ENCODE measurements at regions not wholly inside any gene's neighbourhood (a gene's known extent, or its start where the extent isn't known, plus 50 kb on each side); places are given as distances from the start of the nearest gene placed in this dataset.
"Not testable (repeated sequence)": the region's sequence is repeated elsewhere in the genome, so short reads cannot be mapped to it uniquely, and the experiment has no call there.

DNA sequence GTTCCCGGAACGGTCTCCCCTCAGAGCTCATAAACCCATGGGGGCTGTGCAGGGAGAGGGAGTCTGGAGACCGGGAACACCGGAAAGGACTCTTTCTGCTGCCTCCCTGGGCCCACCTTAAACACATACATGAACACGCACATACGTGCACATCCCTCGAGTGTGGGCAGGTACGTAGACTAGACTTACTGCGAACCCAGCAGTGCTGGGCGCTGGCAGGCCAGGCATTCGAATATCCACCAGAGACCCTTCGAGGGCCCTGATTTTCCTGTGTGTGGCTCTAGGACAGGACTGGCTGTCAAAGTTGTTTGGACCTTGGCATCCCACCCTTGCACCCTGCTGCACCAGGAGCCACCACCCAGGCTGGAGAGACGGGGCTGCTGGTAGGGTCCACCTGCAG, 102.7 kb downstream of the PLXNA1 start:
- H3K4me1 Mint-ChIP-seq: no peaks in the 10 kb centered on the region
- ChIA-PET CTCF (interaction anchor here (0.8 kb wide), 1 partner anchor 14 kb away, joined by 3 read pairs; no protein-coding TSS in a partner anchor), POLR2A (no interaction called here)
- H3K9me3 Mint-ChIP-seq (ENCODE audit: low read depth): no peaks in the 10 kb centered on the region
- H3K4me3 Mint-ChIP-seq: no peak overlapping the region
- intact Hi-C loops (cut with DNase I, micrococcal nuclease): no loop called here
- no peaks in the 10 kb centered on the region for H3K27me3 Mint-ChIP-seq
- no peak for DNase-seq
- no peak overlapping the region for H3K27ac Mint-ChIP-seq
- no peak for ATAC-seq
- H3K36me3 Mint-ChIP-seq (ENCODE audit: low read depth): no peaks in the 10 kb centered on the region

DNA sequence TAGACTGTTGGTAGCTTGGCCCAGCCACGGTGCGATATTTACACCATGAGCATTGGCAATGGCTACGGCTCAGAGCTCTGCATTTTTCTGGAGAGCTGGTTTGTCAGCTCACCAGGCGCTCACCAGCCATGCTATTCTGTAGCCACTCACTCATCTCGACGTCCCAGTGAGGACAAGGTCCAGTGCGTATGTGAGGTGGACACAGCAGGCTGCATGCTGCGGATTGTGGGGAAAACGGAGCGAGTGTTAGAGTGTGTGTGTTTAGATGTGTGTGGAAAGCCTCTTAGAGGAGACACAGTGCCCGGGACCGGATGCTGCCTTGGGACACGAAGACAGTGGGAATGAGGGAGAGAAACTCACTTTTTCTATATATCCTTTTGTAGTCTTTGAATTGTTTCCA, 103.7 kb downstream of the PLXNA1 start:
- POLR2A ChIA-PET; H3K27ac Mint-ChIP-seq; H3K4me3 Mint-ChIP-seq; H3K36me3 Mint-ChIP-seq (ENCODE audit: low read depth); H3K9me3 Mint-ChIP-seq (ENCODE audit: low read depth); H3K27me3 Mint-ChIP-seq; DNase-seq; intact Hi-C loops (cut with DNase I, micrococcal nuclease); ATAC-seq; H3K4me1 Mint-ChIP-seq; CTCF ChIA-PET: not testable (repeated sequence)

DNA sequence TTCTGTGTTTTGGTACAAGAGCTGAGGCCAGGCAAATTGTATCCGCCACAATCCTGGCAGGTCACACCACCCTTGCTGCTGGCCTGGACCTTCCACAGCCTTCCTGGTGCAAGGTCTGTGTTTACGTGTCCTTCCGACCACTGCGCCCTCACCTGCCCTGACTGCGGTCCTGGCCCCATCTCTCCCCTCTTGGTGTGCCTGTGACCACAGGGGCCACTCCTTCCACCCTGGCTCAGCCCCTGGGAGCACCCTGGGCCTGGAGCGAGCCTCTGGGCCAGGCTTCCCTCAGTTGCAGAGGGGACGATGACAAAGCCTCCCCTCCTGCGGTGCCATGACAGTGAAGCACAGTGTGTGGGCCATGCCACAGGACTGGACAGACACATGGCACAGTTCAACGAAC, 104.5 kb downstream of the PLXNA1 start:
- DNase-seq (no peak), ATAC-seq (no peak)
- CTCF ChIA-PET: no interaction called here
- Mint-ChIP-seq H3K4me1 (no peaks in the 10 kb centered on the region), H3K27me3 (no peaks in the 10 kb centered on the region), H3K36me3 (ENCODE audit: low read depth) (no peaks in the 10 kb centered on the region), H3K9me3 (ENCODE audit: low read depth) (no peaks in the 10 kb centered on the region), H3K4me3 (no peak overlapping the region), H3K27ac (no peak overlapping the region)
- intact Hi-C loops (cut with DNase I, micrococcal nuclease): no loop called here
- POLR2A ChIA-PET: no interaction called here

DNA sequence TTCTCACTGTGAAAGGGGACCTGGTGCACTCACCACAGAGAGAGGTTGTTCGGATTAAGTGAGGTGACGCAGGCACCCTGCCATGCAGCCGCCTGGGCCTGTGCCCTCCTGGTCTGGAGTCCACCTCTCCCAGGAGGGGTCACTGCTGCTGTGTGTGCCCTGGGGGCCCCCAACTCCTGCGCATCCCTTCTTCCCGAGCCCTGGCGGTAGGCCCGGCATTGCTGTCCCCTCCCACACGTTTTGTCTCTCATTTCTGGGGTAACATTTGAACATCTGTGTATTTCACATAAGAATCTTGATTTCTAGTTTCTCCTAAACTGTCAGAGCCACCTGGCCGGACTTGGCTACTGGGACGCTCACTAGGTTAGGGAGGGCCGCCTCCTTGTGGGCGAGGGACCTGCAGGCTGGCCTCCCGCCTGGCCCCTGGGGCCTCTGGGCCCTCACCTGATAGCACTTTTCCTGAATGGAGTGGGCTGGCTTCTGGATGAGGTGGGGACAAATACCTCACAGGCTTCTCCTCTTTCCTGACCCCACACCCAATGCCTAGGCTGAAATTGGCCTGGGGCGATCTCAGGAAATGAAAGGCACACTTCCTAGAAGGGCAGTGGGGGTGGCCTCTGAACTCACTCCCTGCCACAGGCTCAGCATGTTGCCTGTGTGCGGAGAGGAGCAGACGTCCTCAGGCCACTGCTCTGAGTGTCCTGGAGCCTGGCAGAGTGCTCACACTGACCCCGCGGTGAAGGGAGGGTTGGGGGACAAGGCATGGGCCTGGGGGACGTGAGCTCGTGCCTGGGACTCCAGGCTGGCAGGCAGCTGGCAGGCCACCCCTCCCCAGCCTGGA, 104.2 kb upstream of the PRR23E start:
- Mint-ChIP-seq H3K4me1 (no peaks in the 10 kb centered on the region), H3K27me3 (no peaks in the 10 kb centered on the region), H3K27ac (no peak overlapping the region), H3K9me3 (ENCODE audit: low read depth) (no peaks in the 10 kb centered on the region), H3K4me3 (no peak overlapping the region), H3K36me3 (ENCODE audit: low read depth) (no peaks in the 10 kb centered on the region)
- ChIA-PET POLR2A (no interaction called here), CTCF (no interaction called here)
- DNase-seq (no peak), ATAC-seq (no peak)
- intact Hi-C loops (cut with DNase I, micrococcal nuclease): no loop called here

DNA sequence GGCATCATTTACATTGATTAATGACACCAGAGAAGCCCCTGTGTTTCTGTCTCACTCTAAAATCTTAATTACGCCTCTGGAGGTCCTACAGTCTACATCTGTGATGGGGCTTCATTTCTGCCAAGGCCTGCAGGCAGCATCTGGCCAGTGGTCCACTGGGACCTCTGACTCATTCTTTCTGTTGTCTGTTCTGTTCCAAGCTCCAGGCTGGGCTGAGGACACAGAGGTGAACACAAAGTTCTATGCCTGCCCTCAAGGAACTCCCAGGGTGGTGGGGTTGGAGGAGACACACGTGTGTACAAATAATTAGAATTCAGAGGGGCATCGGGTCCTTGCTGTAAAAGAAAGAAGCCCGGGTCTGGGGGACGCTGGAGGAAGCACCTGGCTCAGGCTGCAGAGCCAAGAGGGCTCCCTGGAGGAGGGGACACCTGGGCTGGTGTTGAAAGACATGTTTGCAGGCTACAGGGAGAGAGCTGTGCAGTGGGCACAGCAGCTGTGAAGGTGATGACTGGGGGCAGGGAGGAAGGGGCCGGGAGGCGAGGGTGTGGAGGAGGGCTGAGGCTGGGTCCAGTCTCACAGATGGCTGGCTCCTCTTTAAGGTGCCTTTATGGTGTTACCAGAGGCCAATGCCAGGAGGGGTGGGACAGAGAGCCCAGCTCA, 103.3 kb upstream of the PRR23E start:
- ChIA-PET CTCF (no interaction called here), POLR2A (no interaction called here)
- H3K27ac Mint-ChIP-seq: no peak overlapping the region
- intact Hi-C loops (cut with DNase I, micrococcal nuclease): no loop called here
- H3K36me3 Mint-ChIP-seq (ENCODE audit: low read depth): no peaks in the 10 kb centered on the region
- H3K27me3 Mint-ChIP-seq: no peaks in the 10 kb centered on the region
- H3K4me1 Mint-ChIP-seq: no peaks in the 10 kb centered on the region
- DNase-seq (no peak), ATAC-seq (no peak)
- no peaks in the 10 kb centered on the region for H3K9me3 Mint-ChIP-seq (ENCODE audit: low read depth)
- no peak overlapping the region for H3K4me3 Mint-ChIP-seq

DNA sequence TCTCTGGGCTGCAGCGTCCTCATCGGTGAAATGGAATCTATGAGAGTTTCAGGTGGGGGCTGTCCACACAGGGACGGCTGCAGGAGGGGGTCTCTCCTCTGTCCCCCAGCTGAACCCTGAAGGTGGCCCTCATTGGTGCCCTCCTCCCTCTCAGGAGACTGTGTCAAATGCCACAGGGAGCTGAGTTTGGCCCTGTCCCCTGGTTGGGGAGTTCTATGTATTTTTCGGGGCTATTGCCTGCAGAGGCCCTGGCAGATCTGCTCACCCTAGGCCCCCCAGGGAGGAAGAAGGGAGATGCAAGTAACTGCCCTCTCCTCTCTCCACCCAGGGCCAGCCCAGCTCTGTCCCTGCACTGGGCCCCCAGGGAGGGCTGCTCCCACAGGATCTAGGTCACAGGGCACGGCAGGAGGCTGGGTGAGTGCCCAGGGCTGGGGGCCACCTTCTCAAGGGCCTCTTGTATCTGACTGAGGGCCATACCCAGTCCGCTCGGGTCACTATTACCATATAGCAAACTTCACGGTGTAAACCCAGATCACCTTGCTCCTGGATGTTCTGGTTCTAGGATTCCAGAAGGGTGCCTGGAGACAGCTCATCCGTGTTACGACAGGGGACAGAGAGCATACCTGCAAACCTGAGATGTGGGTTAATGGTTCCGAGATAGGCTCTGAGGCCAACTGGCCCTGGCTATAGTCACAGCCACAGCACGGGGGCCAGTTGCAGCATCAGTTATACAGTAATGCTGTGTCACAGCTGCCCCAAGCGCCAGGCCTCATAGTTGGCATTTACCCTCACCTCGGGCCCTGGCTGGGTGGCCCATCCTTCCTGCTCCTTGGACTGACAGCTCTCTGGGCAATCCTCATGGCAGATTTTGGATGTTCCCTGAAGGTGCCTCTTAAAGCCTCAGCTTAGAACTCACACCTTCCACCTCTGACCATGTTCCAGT, 102.4 kb upstream of the PRR23E start:
- DNase-seq (no peak), ATAC-seq (no peak)
- H3K27me3 Mint-ChIP-seq: no peaks in the 10 kb centered on the region
- ChIA-PET POLR2A (no interaction called here), CTCF (no interaction called here)
- H3K9me3 Mint-ChIP-seq (ENCODE audit: low read depth): no peaks in the 10 kb centered on the region
- no peak overlapping the region for H3K4me3 Mint-ChIP-seq
- no peaks in the 10 kb centered on the region for H3K36me3 Mint-ChIP-seq (ENCODE audit: low read depth)
- intact Hi-C loops (cut with DNase I, micrococcal nuclease): no loop called here
- no peaks in the 10 kb centered on the region for H3K4me1 Mint-ChIP-seq
- H3K27ac Mint-ChIP-seq: no peak overlapping the region

DNA sequence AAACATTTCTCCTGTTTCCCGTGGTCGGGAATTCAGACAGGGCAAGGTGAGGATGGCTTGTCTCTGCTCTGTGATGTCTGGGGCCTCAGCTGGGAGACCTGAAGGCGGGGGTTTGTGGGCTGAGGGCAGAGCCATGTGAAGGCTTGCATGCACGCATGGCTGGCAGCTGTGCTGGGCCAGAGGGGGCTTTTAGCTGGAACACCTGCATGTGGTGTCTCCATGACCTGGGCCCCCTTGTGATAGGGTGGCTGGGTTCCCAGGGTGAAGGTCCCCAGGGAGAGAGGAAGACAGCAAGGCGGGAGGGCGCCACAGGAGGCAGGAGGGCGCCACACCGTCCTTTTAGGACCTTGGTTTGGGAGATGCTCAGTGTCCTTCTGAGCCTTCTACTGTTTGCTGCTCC, 101.6 kb upstream of the PRR23E start:
- Mint-ChIP-seq H3K27me3 (no peaks in the 10 kb centered on the region), H3K4me3 (no peak overlapping the region), H3K27ac (no peak overlapping the region), H3K4me1 (no peaks in the 10 kb centered on the region), H3K36me3 (ENCODE audit: low read depth) (no peaks in the 10 kb centered on the region), H3K9me3 (ENCODE audit: low read depth) (no peaks in the 10 kb centered on the region)
- CTCF ChIA-PET: no interaction called here
- DNase-seq (no peak), ATAC-seq (no peak)
- POLR2A ChIA-PET: no interaction called here
- intact Hi-C loops (cut with DNase I, micrococcal nuclease): no loop called here

DNA sequence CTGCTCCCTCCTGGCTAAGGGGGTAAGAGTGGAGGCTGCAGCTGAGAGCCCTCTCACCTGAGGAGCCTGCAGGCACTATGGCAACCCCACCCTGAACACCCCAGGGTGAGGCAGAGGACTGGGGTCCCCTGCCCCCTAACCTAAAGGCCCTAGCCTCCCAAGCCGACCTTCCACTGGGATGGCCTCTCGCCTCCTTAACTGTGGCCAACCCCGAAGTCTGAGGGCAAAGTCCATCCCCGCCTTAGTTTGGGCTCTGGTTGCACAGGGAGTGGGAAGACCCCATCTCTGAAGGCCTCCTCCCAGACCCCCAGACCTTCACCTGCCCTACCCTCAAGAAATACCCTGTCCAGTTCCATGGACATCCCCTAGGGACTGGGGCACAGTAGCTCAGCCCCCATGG, 100.6 kb upstream of the PRR23E start:
- ChIA-PET POLR2A (no interaction called here), CTCF (interaction anchor here (0.5 kb wide), 1 partner anchor 114 kb away, joined by 3 read pairs; no protein-coding TSS in a partner anchor)
- Mint-ChIP-seq H3K4me1 (no peaks in the 10 kb centered on the region), H3K27me3 (no peaks in the 10 kb centered on the region), H3K4me3 (no peak overlapping the region), H3K36me3 (ENCODE audit: low read depth) (no peaks in the 10 kb centered on the region), H3K27ac (no peak overlapping the region), H3K9me3 (ENCODE audit: low read depth) (no peaks in the 10 kb centered on the region)
- intact Hi-C loops (cut with DNase I, micrococcal nuclease): no loop called here
- no peak for DNase-seq
- no peak for ATAC-seq

DNA sequence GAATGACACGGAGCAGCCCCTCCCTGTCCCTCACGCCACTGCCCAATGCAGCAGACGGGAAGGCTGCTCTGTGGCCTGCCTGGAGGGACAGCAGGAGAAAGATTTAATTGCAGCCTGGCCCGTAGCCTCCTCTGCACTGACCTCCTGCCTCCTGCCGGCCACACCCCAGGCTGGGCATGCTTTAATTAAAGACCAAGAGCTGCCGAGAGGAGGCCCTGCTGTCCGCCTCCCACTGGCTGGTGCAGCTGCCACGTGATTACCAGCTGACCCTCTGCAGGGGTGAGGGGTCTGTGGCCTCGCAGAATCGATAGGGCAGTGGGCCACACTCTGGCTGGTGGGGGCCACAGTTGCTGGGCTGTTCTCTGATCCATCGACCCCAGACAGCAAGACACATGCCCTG, 100.2 kb upstream of the PRR23E start:
- Mint-ChIP-seq H3K36me3 (ENCODE audit: low read depth) (no peaks in the 10 kb centered on the region), H3K27me3 (no peaks in the 10 kb centered on the region), H3K4me3 (no peak overlapping the region), H3K9me3 (ENCODE audit: low read depth) (no peaks in the 10 kb centered on the region), H3K27ac (no peak overlapping the region), H3K4me1 (no peaks in the 10 kb centered on the region)
- ATAC-seq: no peak
- ChIA-PET CTCF (no interaction called here), POLR2A (no interaction called here)
- no peak for DNase-seq
- intact Hi-C loops (cut with DNase I, micrococcal nuclease): no loop called here

DNA sequence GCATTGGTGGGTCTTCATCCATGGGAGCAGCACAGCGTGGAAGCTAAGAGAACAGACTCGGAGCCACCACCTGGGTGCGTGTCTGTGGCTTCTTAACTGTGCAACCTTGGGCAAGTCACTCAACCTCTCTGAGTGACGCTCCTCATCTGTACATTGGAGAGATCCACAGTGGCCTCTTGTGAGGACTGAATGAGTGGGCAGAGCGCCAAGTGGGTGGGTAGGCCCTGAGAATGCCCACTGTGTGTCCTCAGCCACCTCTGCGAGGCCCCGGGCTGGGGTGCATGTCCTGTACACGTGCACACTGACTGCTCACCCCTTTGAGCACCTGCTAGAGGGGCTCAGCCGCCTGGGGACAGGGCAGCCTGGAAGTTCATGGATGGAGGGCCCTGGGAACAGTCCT, 99.6 kb upstream of the PRR23E start:
- Mint-ChIP-seq H3K4me1 (no peaks in the 10 kb centered on the region), H3K9me3 (ENCODE audit: low read depth) (no peaks in the 10 kb centered on the region), H3K4me3 (no peak overlapping the region), H3K36me3 (ENCODE audit: low read depth) (no peaks in the 10 kb centered on the region), H3K27ac (no peak overlapping the region), H3K27me3 (no peaks in the 10 kb centered on the region)
- DNase-seq: no peak
- ATAC-seq: no peak
- intact Hi-C loops (cut with DNase I, micrococcal nuclease): no loop called here
- ChIA-PET CTCF (no interaction called here), POLR2A (no interaction called here)

DNA sequence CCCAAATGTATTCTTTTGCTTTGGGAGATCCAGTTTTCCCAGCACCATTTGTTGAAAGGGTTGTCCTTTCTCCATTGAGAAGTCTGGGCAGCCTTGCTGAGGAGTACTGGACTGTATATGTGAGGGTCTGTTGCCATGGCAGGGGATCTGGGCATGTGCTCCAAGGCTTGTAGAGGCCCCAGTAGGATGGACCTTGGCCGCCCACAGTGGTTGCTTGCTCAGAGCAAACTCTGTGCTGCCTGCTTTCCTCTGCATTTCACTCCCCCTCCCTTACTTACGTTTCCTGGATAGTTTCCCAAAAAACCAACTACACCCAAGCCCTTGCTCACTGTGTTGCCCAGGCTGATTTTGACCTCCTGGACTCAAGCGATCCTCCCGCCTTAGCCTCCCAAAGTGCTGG, 97.2 kb upstream of the PRR23E start:
- ChIA-PET POLR2A (no interaction called here), CTCF (interaction anchor here (0.7 kb wide), 1 partner anchor 29 kb away, joined by 3 read pairs; no protein-coding TSS in a partner anchor)
- H3K4me3 Mint-ChIP-seq: no peak overlapping the region
- no peaks in the 10 kb centered on the region for H3K9me3 Mint-ChIP-seq (ENCODE audit: low read depth)
- H3K36me3 Mint-ChIP-seq (ENCODE audit: low read depth): no peaks in the 10 kb centered on the region
- no peak for DNase-seq
- H3K27me3 Mint-ChIP-seq: no peaks in the 10 kb centered on the region
- intact Hi-C loops (cut with DNase I, micrococcal nuclease): no loop called here
- no peaks in the 10 kb centered on the region for H3K4me1 Mint-ChIP-seq
- H3K27ac Mint-ChIP-seq: no peak overlapping the region
- ATAC-seq: no peak
